GM12878 (cell line): ENCODE measurements at regions not wholly inside any gene's neighbourhood (a gene's known extent, or its start where the extent isn't known, plus 50 kb on each side); places are given as distances from the start of the nearest gene placed in this dataset.

ENCODE experiments used
- ATAC-seq: fragments of 200-7000 bp; cut with Tn5 transposase; 3 replicates; pipeline ENCODE4 v1.9.1; 2020; ENCODE audit warnings: mild to moderate bottlenecking, moderate library complexity
- BruUV-seq: library from RNA; stranded (reverse); fragments of 400-500 nt; replicated peaks from 2 replicates; lab custom pipeline; 2021; lab: Mats Ljungman, UMichigan
- CTCF ChIA-PET: fragments of 300-600 bp; sonication (Branson Sonifier 250); formaldehyde crosslinking; extraction: SDS; loops from one replicate; lab custom pipeline; 2021; ENCODE audit warnings: inconsistent platforms; lab: Yijun Ruan, JAX
- POLR2A ChIA-PET: fragments of 350-600 bp; formaldehyde crosslinking; extraction: SDS; loops from one replicate; lab custom pipeline; 2021; ENCODE audit warnings: inconsistent platforms; lab: Charles Lee
- RAD21 ChIA-PET: fragments of 300-600 bp; sonication (Branson Sonifier 250); formaldehyde crosslinking; loops from one replicate; lab custom pipeline; 2023; ENCODE audit warnings: antibody characterized with exemption; ENCODE audit not compliant: unreplicated experiment; lab: Charles Lee
- SMC1A ChIA-PET: fragments of 300-600 bp; sonication (Branson Sonifier 250); formaldehyde crosslinking; loops from one replicate; lab custom pipeline; 2023; ENCODE audit not compliant: unreplicated experiment, uncharacterized antibody; lab: Charles Lee
- DNase-seq: peaks from one replicate; pipeline ENCODE4 v3.0.0-alpha.2; 2011; ENCODE audit warnings: low read depth, low spot score
- FAIRE-seq: peaks from 3 replicates; lab custom pipeline; 2011; peaks lifted over from hg19 to GRCh38; lab: Jason Lieb, UNC
- H2AFZ ChIP-seq: 2 replicates; pipeline ENCODE4 v1.6.0; 2011; ENCODE audit warnings: low read depth, low read length, control low read depth; ENCODE audit not compliant: control insufficient read depth
- H3K27ac ChIP-seq: 2 replicates; pipeline ENCODE4 v1.5.1; 2011; ENCODE audit warnings: control low read depth; ENCODE audit not compliant: control insufficient read depth, insufficient read depth
- H3K27me3 ChIP-seq, 2 experiments: replicated peaks in 1 of 2; 2 replicates each; pipeline versions ENCODE4 v1.6.0 to v1.6.1; 2011; ENCODE audit warnings: low read length in 1 of 2; ENCODE audit not compliant: control insufficient read depth in 2 of 2, insufficient read depth in 2 of 2
- H3K36me3 ChIP-seq, 2 experiments: 2 replicates each; pipeline ENCODE4 v1.5.1; 2011; ENCODE audit warnings: low read length in 1 of 2; ENCODE audit not compliant: control insufficient read depth in 2 of 2, insufficient read depth in 2 of 2
- H3K4me1 ChIP-seq: 2 replicates; pipeline ENCODE4 v1.6.1; 2011; ENCODE audit warnings: mild to moderate bottlenecking, low read length, moderate library complexity, mixed read lengths; ENCODE audit not compliant: control insufficient read depth, insufficient read depth
- H3K4me2 ChIP-seq: 2 replicates; pipeline ENCODE4 v1.6.0; 2011; ENCODE audit warnings: control low read depth; ENCODE audit not compliant: control insufficient read depth, insufficient read depth
- H3K4me3 ChIP-seq: fragments of 200-600 bp; sonication (generic); 2 replicates; pipeline ENCODE4 v1.5.1; 2016
- H3K79me2 ChIP-seq: 2 replicates; pipeline ENCODE4 v1.6.0; 2011; ENCODE audit warnings: low read length; ENCODE audit not compliant: control insufficient read depth, insufficient read depth
- H3K9ac ChIP-seq: 2 replicates; pipeline ENCODE4 v1.8.0; 2011; ENCODE audit warnings: low read length, control low read depth, mixed read lengths; ENCODE audit not compliant: control insufficient read depth, insufficient read depth
- H3K9me3 ChIP-seq: replicated peaks from 3 replicates; pipeline ENCODE4 v1.5.1; 2011; ENCODE audit warnings: mild to moderate bottlenecking, low read length; ENCODE audit not compliant: control insufficient read depth, insufficient read depth
- H4K20me1 ChIP-seq: 2 replicates; pipeline ENCODE4 v1.6.0; 2011; ENCODE audit not compliant: control insufficient read depth, insufficient read depth
- CBX5 ChIP-seq: sonication (generic); IDR thresholded peaks from 2 replicates; pipeline ENCODE4 v1.6.1; 2016; ENCODE audit warnings: low read depth, moderate library complexity, mild to moderate bottlenecking, inconsistent platforms
- IKZF1 ChIP-seq: fragments of 450-650 bp; conservative IDR thresholded peaks from 2 replicates; pipeline ENCODE4 v1.6.1; 2017; ENCODE audit warnings: antibody characterized with exemption, mild to moderate bottlenecking
- IKZF2 ChIP-seq, 2 experiments: fragments of 450-650 bp; IDR thresholded peaks; 2 replicates each; pipeline ENCODE4 v1.6.1; 2017; ENCODE audit warnings: mild to moderate bottlenecking in 2 of 2, moderate library complexity in 2 of 2
- JUNB ChIP-seq: IDR thresholded peaks from 2 replicates; pipeline ENCODE4 v1.6.1; 2016; ENCODE audit warnings: antibody characterized with exemption, mild to moderate bottlenecking
- MEF2A ChIP-seq: IDR thresholded peaks from 2 replicates; pipeline ENCODE4 v1.6.1; 2011; ENCODE audit warnings: low read depth, mild to moderate bottlenecking, low read length, moderate library complexity; ENCODE audit not compliant: insufficient read depth
- POLR2A ChIP-seq: IDR thresholded peaks from 2 replicates; pipeline ENCODE4 v1.6.1; 2011; ENCODE audit warnings: low read depth, mild to moderate bottlenecking, low read length
- RB1 ChIP-seq: fragments of 450-650 bp; formaldehyde crosslinking; IDR thresholded peaks from 2 replicates; pipeline ENCODE4 v1.6.1; 2017; ENCODE audit warnings: mild to moderate bottlenecking, borderline replicate concordance
- SIN3A ChIP-seq: IDR thresholded peaks from 2 replicates; pipeline ENCODE4 v1.6.1; 2012; ENCODE audit warnings: low read depth, low read length, improper control_type of control experiment
- SREBF1 ChIP-seq: IDR thresholded peaks from 2 replicates; pipeline ENCODE4 v1.6.1; 2012; ENCODE audit warnings: mild to moderate bottlenecking, low read length
- SREBF2 ChIP-seq: IDR thresholded peaks from 2 replicates; pipeline ENCODE4 v1.6.1; 2012; ENCODE audit warnings: mild to moderate bottlenecking, low read length
- TBL1XR1 ChIP-seq: IDR thresholded peaks from 2 replicates; pipeline ENCODE4 v1.6.1; 2012; ENCODE audit warnings: low read depth, low read length, improper control_type of control experiment
- ZNF207 ChIP-seq: fragments of 450-650 bp; IDR thresholded peaks from 2 replicates; pipeline ENCODE4 v1.6.1; 2014; ENCODE audit warnings: antibody characterized with exemption, mild to moderate bottlenecking, borderline replicate concordance
- ZNF384 ChIP-seq: IDR thresholded peaks from 2 replicates; pipeline ENCODE4 v1.6.1; 2012; ENCODE audit warnings: low read depth, mild to moderate bottlenecking, low read length, improper control_type of control experiment, borderline replicate concordance
- WGBS: methylation state at CpG from one replicate; pipeline ENCODE4 v1.1.6; 2016; ENCODE audit warnings: low lambda C conversion rate; ENCODE audit not compliant: insufficient replicate concordance, insufficient coverage; ENCODE audit errors: missing lambda C conversion rate; 5-methylcytosine and 5-hydroxymethylcytosine counted together
- in situ Hi-C: fragments of 300-500 bp; cut with MboI; formaldehyde crosslinking; loops from 9 replicates; pipeline ENCODE4 v1.14.3; 2018; ENCODE audit warnings: mixed read lengths
- intact Hi-C: fragments of 100-400 bp; cut with micrococcal nuclease; formaldehyde crosslinking; loops from one replicate; pipeline ENCODE4 v1.14.2; 2022; ENCODE audit not compliant: unreplicated experiment
- TF ChIP-seq, protein P1 (sequence below): fragments of 450-650 bp; IDR thresholded peaks from 2 replicates; pipeline ENCODE4 v1.6.1; 2017; ENCODE audit warnings: mild to moderate bottlenecking
- TF ChIP-seq, protein P2 (sequence below): fragments of 450-650 bp; IDR thresholded peaks from 2 replicates; pipeline ENCODE4 v1.6.1; 2017; ENCODE audit warnings: mild to moderate bottlenecking, low read depth, inconsistent platforms; ENCODE audit not compliant: poor library complexity, severe bottlenecking

DNA sequence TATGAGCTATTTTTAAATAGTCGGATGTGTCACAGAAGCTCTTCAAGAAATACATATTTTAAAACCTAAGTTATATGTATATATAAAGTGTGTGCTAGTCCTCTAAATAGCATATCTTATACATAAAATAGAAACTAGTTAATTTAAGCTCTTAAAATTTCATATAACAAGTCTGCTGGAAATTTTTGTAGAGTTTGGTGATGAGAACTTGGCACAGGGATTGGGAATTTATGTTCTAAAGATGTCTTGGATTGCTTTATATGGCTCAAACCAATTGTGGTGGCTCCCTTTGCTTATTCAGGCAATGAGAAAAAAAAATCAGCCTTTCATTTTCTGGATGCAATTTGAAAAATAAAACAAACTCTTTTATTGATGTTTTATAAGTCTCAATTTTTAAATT, 142.8 kb upstream of the KCNJ3 start:
- Histone ChIP-seq H3K4me3 (no peak overlapping the region), H3K4me1 (no peaks in the 10 kb centered on the region)
- no peak for DNase-seq
- TF ChIP-seq RB1 = no peak
- no peak for TF ChIP-seq POLR2A
- no peak for TF ChIP-seq CBX5
- no peak for TF ChIP-seq MEF2A
- TF ChIP-seq, all 136 proteins: peak for 0
- no TSS peak for BruUV-seq
- H3K36me3 ChIP-seq = no peaks in the 10 kb centered on the region
- CTCF ChIA-PET = interaction anchor here (0.9 to 1.9 kb wide), 4 partner anchors 13 to 48 kb away, joined by 3 to 6 read pairs (median 4); no protein-coding TSS in a partner anchor
- H3K9me3 ChIP-seq = no peaks in the 10 kb centered on the region
- WGBS = 0% methylated on average over 1 of the region's 1 CpG
- H3K27me3 ChIP-seq = no peaks in the 10 kb centered on the region
- no peaks in the 10 kb centered on the region for H4K20me1 ChIP-seq
- no peak overlapping the region for H3K27ac ChIP-seq
- ATAC-seq (no peak), FAIRE-seq (no peak)
- RAD21 ChIA-PET = interaction anchor here (0.7 to 2.1 kb wide), 11 partner anchors 15 to 587 kb away, joined by 3 to 14 read pairs (median 4); no protein-coding TSS in a partner anchor
- intact Hi-C loops (no loop called here), in situ Hi-C loops (no loop called here)
- H3K4me2 ChIP-seq = no peak overlapping the region
- no peak overlapping the region for H2AFZ ChIP-seq
- H3K9ac ChIP-seq = no peak overlapping the region
- SMC1A ChIA-PET = interaction anchor here (0.8 to 3.5 kb wide), 16 partner anchors 11 to 89 kb away, joined by 3 to 28 read pairs (median 4); no protein-coding TSS in a partner anchor
- no peaks in the 10 kb centered on the region for H3K79me2 ChIP-seq
- POLR2A ChIA-PET = interaction anchor here (0.5 to 2.2 kb wide), 2 partner anchors 16 to 18 kb away, joined by 4 to 7 read pairs; no protein-coding TSS in a partner anchor

DNA sequence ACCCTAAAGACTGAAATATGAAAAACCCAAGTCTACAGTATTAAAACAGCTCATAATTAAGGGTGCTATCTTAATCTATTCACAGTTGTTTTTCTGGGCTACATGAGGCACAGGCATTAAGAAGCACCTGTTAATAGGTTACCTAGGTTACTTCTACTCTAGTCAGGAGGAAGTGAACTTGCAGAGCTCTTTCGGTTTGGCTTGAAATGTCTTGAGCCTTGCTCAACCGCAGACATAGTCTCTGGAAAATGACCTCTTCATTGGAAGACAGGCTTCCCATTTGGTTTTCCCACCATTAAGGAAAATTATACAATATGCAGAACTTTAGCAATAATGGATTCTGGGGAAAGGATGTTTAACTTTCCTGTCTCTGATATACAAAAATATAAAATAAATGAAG, 142.3 kb upstream of the KCNJ3 start:
- Histone ChIP-seq H3K9me3 (no peaks in the 10 kb centered on the region), H3K4me2 (no peak overlapping the region), H3K4me3 (no peak overlapping the region), H3K4me1 (no peaks in the 10 kb centered on the region), H3K27ac (no peak overlapping the region), H3K9ac (no peak overlapping the region), H3K27me3 (no peaks in the 10 kb centered on the region), H4K20me1 (no peaks in the 10 kb centered on the region), H3K79me2 (no peaks in the 10 kb centered on the region), H3K36me3 (no peaks in the 10 kb centered on the region), H2AFZ (no peak overlapping the region)
- ChIA-PET POLR2A (interaction anchor here (0.5 to 2.2 kb wide), 2 partner anchors 16 to 17 kb away, joined by 4 to 7 read pairs; no protein-coding TSS in a partner anchor), SMC1A (interaction anchor here (0.8 to 3.5 kb wide), 16 partner anchors 11 to 90 kb away, joined by 3 to 28 read pairs (median 4); no protein-coding TSS in a partner anchor), CTCF (interaction anchor here (0.9 to 1.9 kb wide), 4 partner anchors 13 to 49 kb away, joined by 3 to 6 read pairs (median 4); no protein-coding TSS in a partner anchor), RAD21 (interaction anchor here (0.9 to 2.1 kb wide), 9 partner anchors 16 to 587 kb away, joined by 3 to 14 read pairs (median 4); no protein-coding TSS in a partner anchor)
- ATAC-seq (peak; percentile 92), FAIRE-seq (no peak), DNase-seq (no peak)
- no TSS peak for BruUV-seq
- in situ Hi-C loops (no loop called here), intact Hi-C loops (no loop called here)
- WGBS = 39% methylated on average over 2 of the region's 2 CpGs
- TF ChIP-seq IKZF1 = peak; percentile 61
- no peak for TF ChIP-seq TBL1XR1
- no peak for TF ChIP-seq JUNB
- TF ChIP-seq, protein P1, sequence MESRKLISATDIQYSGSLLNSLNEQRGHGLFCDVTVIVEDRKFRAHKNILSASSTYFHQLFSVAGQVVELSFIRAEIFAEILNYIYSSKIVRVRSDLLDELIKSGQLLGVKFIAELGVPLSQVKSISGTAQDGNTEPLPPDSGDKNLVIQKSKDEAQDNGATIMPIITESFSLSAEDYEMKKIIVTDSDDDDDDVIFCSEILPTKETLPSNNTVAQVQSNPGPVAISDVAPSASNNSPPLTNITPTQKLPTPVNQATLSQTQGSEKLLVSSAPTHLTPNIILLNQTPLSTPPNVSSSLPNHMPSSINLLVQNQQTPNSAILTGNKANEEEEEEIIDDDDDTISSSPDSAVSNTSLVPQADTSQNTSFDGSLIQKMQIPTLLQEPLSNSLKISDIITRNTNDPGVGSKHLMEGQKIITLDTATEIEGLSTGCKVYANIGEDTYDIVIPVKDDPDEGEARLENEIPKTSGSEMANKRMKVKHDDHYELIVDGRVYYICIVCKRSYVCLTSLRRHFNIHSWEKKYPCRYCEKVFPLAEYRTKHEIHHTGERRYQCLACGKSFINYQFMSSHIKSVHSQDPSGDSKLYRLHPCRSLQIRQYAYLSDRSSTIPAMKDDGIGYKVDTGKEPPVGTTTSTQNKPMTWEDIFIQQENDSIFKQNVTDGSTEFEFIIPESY = no peak
- TF ChIP-seq, protein P2, sequence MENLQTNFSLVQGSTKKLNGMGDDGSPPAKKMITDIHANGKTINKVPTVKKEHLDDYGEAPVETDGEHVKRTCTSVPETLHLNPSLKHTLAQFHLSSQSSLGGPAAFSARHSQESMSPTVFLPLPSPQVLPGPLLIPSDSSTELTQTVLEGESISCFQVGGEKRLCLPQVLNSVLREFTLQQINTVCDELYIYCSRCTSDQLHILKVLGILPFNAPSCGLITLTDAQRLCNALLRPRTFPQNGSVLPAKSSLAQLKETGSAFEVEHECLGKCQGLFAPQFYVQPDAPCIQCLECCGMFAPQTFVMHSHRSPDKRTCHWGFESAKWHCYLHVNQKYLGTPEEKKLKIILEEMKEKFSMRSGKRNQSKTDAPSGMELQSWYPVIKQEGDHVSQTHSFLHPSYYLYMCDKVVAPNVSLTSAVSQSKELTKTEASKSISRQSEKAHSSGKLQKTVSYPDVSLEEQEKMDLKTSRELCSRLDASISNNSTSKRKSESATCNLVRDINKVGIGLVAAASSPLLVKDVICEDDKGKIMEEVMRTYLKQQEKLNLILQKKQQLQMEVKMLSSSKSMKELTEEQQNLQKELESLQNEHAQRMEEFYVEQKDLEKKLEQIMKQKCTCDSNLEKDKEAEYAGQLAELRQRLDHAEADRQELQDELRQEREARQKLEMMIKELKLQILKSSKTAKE = peak; percentile 69
- no peak for TF ChIP-seq SREBF2
- TF ChIP-seq ZNF384 = 0 out of 2 replicates have a peak, but pooled peaks have one; percentile 22
- no peak for TF ChIP-seq SIN3A
- peak; percentile 70 to 74 for TF ChIP-seq IKZF2 (IDR thresholded peaks at IDR 0.05)
- no peak for TF ChIP-seq SREBF1
- TF ChIP-seq ZNF207 = no peak
